ENCODE measurements at regions not wholly inside any gene's neighbourhood (a gene's known extent, or its start where the extent isn't known, plus 50 kb on each side); places are given as distances from the start of the nearest gene placed in this dataset.

- TF ChIP-seq NFRKB (IDR thresholded peaks at IDR 0.05), result no peak
- TF ChIP-seq ZNF384 (IDR thresholded peaks at IDR 0.05), result no peak
- no peak for TF ChIP-seq FOXK2 (IDR thresholded peaks at IDR 0.05)
- TF ChIP-seq FOXM1 (IDR thresholded peaks at IDR 0.05; ENCODE audit: borderline replicate concordance), result no peak
- TF ChIP-seq SUZ12 (IDR thresholded peaks at IDR 0.05), result no peak
These were observed 1473.6 kb downstream of the STIM2 start for GRCh38 chr4:28334249-28334648.

All from HEK293T (cell line).